Stomach (tissue), 8 donors: ENCODE measurements at regions not wholly inside any gene's neighbourhood (a gene's known extent, or its start where the extent isn't known, plus 50 kb on each side); places are given as distances from the start of the nearest gene placed in this dataset.
A peak's percentile ranks its signal among the peaks of the same experiment; 100 is the strongest.

Experiments
- DNase-seq, 2 donors: peaks; one replicate each; pipeline versions ENCODE4 v3.0.0 to v3.0.0-alpha.2; 2013 to 2019
- H3K27ac ChIP-seq, 5 donors: fragments of 200-600 bp in 4 of 5; sonication (generic) in 4 of 5; one replicate each; pipeline ENCODE4 v1.5.1; 2013 to 2019; ENCODE audit warnings: mild to moderate bottlenecking in 1 of 5, moderate library complexity in 1 of 5
- H3K27me3 ChIP-seq, 3 donors: fragments of 200-600 bp; sonication (generic); one replicate each; pipeline ENCODE4 v1.5.1; 2017 to 2019; ENCODE audit warnings: mixed run types in 1 of 3
- H3K36me3 ChIP-seq, 4 donors: fragments of 200-600 bp; sonication (generic); 1 replicate in 3 of 4; 2 replicates in 1 of 4; pipeline ENCODE4 v1.5.1; 2016 to 2019
- H3K4me1 ChIP-seq, 4 donors: fragments of 200-600 bp; sonication (generic); one replicate each; pipeline ENCODE4 v1.5.1; 2016 to 2019
- H3K4me3 ChIP-seq, 4 donors: fragments of 200-600 bp; sonication (generic) in 3 of 4; one replicate each; pipeline ENCODE4 v1.5.1; 2016 to 2019; ENCODE audit warnings: mild to moderate bottlenecking in 1 of 4
- H3K9me3 ChIP-seq, 4 donors: fragments of 200-600 bp; sonication (generic); one replicate each; pipeline ENCODE4 v1.5.1; 2016 to 2019
- CTCF ChIP-seq, 7 experiments: fragments of 450-650 bp in 4 of 7; fragments of 200-600 bp in 3 of 7; sonication (generic) in 3 of 7; IDR thresholded peaks; one replicate each; pipeline ENCODE4 v1.5.1; 2016 to 2019; ENCODE audit warnings: antibody characterized with exemption in 7 of 7, control low read depth in 2 of 7, mild to moderate bottlenecking in 1 of 7
- EP300 ChIP-seq: sonication (generic); formaldehyde crosslinking; IDR thresholded peaks from one replicate; pipeline ENCODE4 v1.6.1; 2017; ENCODE audit warnings: antibody characterized with exemption
- POLR2A ChIP-seq, 4 donors: fragments of 450-650 bp; IDR thresholded peaks; one replicate each; pipeline ENCODE4 v1.6.1; 2016; ENCODE audit warnings: antibody characterized with exemption in 4 of 4, control low read depth in 2 of 4, mild to moderate bottlenecking in 1 of 4, moderate library complexity in 1 of 4
- POLR2AphosphoS5 ChIP-seq, 3 donors: sonication (generic); formaldehyde crosslinking; IDR thresholded peaks; one replicate each; pipeline ENCODE4 v1.6.1; 2016; ENCODE audit warnings: antibody characterized with exemption in 3 of 3
- WGBS, 5 donors: extraction: QIAGEN DNeasy Blood & Tissue Kit in 3 of 5; methylation state at CpG; one replicate each; pipeline versions ENCODE4 v1.1.5 to v1.1.7; 2013 to 2018; 5-methylcytosine and 5-hydroxymethylcytosine counted together
- intact Hi-C: fragments of 100-400 bp; cut with DNase I; formaldehyde crosslinking; loops from one replicate; pipeline ENCODE4 v1.15.1; 2023; ENCODE audit warnings: low total_unique reads
- donor health status: healthy with polysubstance abuse.
- donor health status: Bipolar disorder and iron deficiency.
- donor health status: healthy.

GRCh38 chr2:147577998-147578380, 266.8 kb upstream of the ACVR2A start:
- no peaks in the 10 kb centered on the region for H3K36me3 ChIP-seq
- H3K27ac ChIP-seq, result no peak overlapping the region
- TF ChIP-seq EP300 (no peak), POLR2A (IDR thresholded peaks at IDR 0.05) (no peak), POLR2AphosphoS5 (IDR thresholded peaks at IDR 0.05) (no peak), CTCF (IDR thresholded peaks at IDR 0.05) (no peak)
- no peaks in the 10 kb centered on the region for H3K27me3 ChIP-seq
- WGBS, 5 donors, result 91 to 97% (median 95%) methylated on average over 2 of the region's 2 CpGs
- DNase-seq, result no peak
- H3K4me3 ChIP-seq, result no peak overlapping the region
- H3K4me1 ChIP-seq, result no peaks in the 10 kb centered on the region
- no peaks in the 10 kb centered on the region for H3K9me3 ChIP-seq
- intact Hi-C loops, result no loop called here

- DNase-seq, result peak in 1 of 2 donors; percentile 67
- H3K4me1 ChIP-seq, result no peaks in the 10 kb centered on the region
- TF ChIP-seq POLR2AphosphoS5 (IDR thresholded peaks at IDR 0.05) (no peak), CTCF (IDR thresholded peaks at IDR 0.05) (no peak), POLR2A (IDR thresholded peaks at IDR 0.05) (no peak), EP300 (no peak)
- no peaks in the 10 kb centered on the region for H3K27me3 ChIP-seq
- 65 to 81% (median 73%) methylated on average over 8 of the region's 8 CpGs for WGBS, 5 donors
- intact Hi-C loops, result no loop called here
- H3K4me3 ChIP-seq, result no peak overlapping the region
- H3K27ac ChIP-seq, result peak overlapping the region in 1 of 5 donors; percentile 4
- no peaks in the 10 kb centered on the region for H3K36me3 ChIP-seq
- H3K9me3 ChIP-seq, result no peaks in the 10 kb centered on the region
These were observed 267.4 kb upstream of the ACVR2A start for GRCh38 chr2:147577323-147577997.

- no peak for TF ChIP-seq POLR2A (IDR thresholded peaks at IDR 0.05)
- no peak for TF ChIP-seq CTCF (IDR thresholded peaks at IDR 0.05)
- TF ChIP-seq EP300, result no peak
- no peak for TF ChIP-seq POLR2AphosphoS5 (IDR thresholded peaks at IDR 0.05)
- Histone ChIP-seq H3K36me3 (no peaks in the 10 kb centered on the region), H3K27me3 (no peaks in the 10 kb centered on the region), H3K27ac (no peak overlapping the region), H3K4me1 (no peaks in the 10 kb centered on the region), H3K4me3 (no peak overlapping the region), H3K9me3 (peaks cover 0 to 7% (median 4%) of the 10 kb centered on the region in 4 donors)
- intact Hi-C loops, result no loop called here
- no peak for DNase-seq
- 89 to 93% (median 91%) methylated on average over 3 of the region's 3 CpGs for WGBS, 5 donors
These were observed 269.7 kb upstream of the ACVR2A start for GRCh38 chr2:147575106-147575505.

GRCh38 chr2:147572622-147573021, 272.2 kb upstream of the ACVR2A start:
- intact Hi-C loops, result no loop called here
- no peaks in the 10 kb centered on the region for H3K36me3 ChIP-seq
- WGBS, 5 donors, result 78 to 98% (median 91%) methylated on average over 2 of the region's 2 CpGs
- TF ChIP-seq POLR2A (IDR thresholded peaks at IDR 0.05) (no peak), CTCF (IDR thresholded peaks at IDR 0.05) (no peak), POLR2AphosphoS5 (IDR thresholded peaks at IDR 0.05) (no peak), EP300 (no peak)
- no peak for DNase-seq
- H3K4me3 ChIP-seq, result no peak overlapping the region
- peaks cover 0 to 7% (median 4%) of the 10 kb centered on the region in 4 donors for H3K9me3 ChIP-seq
- no peaks in the 10 kb centered on the region for H3K4me1 ChIP-seq
- no peaks in the 10 kb centered on the region for H3K27me3 ChIP-seq
- no peak overlapping the region for H3K27ac ChIP-seq
